ENCODE measurements at regions not wholly inside any gene's neighbourhood (a gene's known extent, or its start where the extent isn't known, plus 50 kb on each side); places are given as distances from the start of the nearest gene placed in this dataset.

DNA sequence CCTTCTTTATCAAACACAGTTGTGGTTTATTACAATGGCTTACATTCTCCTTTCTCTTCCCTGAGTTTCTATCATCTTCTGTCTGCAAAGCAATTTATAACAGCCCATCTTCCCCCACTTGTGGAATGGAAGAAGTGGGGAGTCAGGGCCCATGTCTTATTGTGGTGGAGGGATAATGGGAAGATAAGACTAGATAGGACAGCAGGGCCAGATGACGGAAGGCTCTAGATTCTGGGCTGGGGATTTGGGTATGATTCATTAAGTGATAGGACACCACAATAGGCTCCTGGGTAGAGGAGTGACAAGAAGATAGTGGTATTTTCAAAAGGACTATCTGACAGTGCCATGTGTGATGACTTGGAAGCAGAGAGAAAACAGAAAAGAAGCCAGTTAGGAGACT, 450.6 kb downstream of the TTLL7 start:
- TF ChIP-seq, protein P1, sequence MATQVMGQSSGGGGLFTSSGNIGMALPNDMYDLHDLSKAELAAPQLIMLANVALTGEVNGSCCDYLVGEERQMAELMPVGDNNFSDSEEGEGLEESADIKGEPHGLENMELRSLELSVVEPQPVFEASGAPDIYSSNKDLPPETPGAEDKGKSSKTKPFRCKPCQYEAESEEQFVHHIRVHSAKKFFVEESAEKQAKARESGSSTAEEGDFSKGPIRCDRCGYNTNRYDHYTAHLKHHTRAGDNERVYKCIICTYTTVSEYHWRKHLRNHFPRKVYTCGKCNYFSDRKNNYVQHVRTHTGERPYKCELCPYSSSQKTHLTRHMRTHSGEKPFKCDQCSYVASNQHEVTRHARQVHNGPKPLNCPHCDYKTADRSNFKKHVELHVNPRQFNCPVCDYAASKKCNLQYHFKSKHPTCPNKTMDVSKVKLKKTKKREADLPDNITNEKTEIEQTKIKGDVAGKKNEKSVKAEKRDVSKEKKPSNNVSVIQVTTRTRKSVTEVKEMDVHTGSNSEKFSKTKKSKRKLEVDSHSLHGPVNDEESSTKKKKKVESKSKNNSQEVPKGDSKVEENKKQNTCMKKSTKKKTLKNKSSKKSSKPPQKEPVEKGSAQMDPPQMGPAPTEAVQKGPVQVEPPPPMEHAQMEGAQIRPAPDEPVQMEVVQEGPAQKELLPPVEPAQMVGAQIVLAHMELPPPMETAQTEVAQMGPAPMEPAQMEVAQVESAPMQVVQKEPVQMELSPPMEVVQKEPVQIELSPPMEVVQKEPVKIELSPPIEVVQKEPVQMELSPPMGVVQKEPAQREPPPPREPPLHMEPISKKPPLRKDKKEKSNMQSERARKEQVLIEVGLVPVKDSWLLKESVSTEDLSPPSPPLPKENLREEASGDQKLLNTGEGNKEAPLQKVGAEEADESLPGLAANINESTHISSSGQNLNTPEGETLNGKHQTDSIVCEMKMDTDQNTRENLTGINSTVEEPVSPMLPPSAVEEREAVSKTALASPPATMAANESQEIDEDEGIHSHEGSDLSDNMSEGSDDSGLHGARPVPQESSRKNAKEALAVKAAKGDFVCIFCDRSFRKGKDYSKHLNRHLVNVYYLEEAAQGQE (IDR thresholded peaks at IDR 0.05; ENCODE audit: insufficient read depth in 1 of 2, low read depth in 2 of 2, low read length in 2 of 2), result no peak
- TF ChIP-seq FOXP2 (optimal IDR thresholded peaks at IDR 0.05; ENCODE audit: borderline replicate concordance, extremely low read depth, extremely low read length, insufficient read depth), result no peak
- no peak for TF ChIP-seq SIN3A (IDR thresholded peaks at IDR 0.05; ENCODE audit: borderline replicate concordance, insufficient read depth, low read length)
- TF ChIP-seq POLR2AphosphoS5 (IDR thresholded peaks at IDR 0.05; ENCODE audit: low read depth, low read length), result no peak
